ENCODE measurements at regions not wholly inside any gene's neighbourhood (a gene's known extent, or its start where the extent isn't known, plus 50 kb on each side); places are given as distances from the start of the nearest gene placed in this dataset.

DNA sequence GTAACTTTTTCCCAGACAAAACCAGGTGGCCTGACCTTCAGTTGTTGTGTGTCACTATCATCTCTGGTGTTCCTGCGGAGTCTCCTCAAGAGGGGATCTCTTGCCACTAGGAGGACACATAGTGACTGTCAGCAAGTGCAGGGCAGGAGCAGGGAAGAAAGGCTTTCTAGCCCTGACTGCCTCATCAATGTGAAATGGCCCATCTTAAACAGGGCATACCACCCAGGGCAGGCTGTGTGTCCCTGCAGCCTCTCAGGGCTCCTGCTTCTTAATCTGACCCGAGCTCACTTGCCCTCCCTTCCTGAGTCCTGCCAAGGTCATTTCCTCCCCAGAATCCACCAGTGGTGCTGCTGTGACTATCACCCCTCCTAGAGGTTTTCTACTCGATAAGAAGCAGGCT lies 57.4 kb upstream of the SIMC1 start:
- no TSS peak for BruUV-seq (replicated peaks)
- no peak for TF ChIP-seq CTCF (conservative IDR thresholded peaks at IDR 0.05; ENCODE audit: low read depth, low read length)
- TF ChIP-seq EZH2 (IDR thresholded peaks at IDR 0.05; ENCODE audit: borderline replicate concordance, low read depth, low read length, poor library complexity, severe bottlenecking) = no peak
- ChIA-PET POLR2A (ENCODE audit: low non-redundant PET) (no interaction called here), CTCF (no interaction called here)
- DNase-seq (ENCODE audit: low spot score) = no peak
- Histone ChIP-seq H3K4me3 (ENCODE audit: low read depth, low read length, poor library complexity, severe bottlenecking) (no peak overlapping the region), H3K9me3 (ENCODE audit: low read depth, low read length, poor library complexity, severe bottlenecking) (no peaks in the 10 kb centered on the region), H3K27ac (ENCODE audit: low read depth, low read length, poor library complexity, severe bottlenecking) (no peak overlapping the region), H3K36me3 (ENCODE audit: insufficient read depth, low read length, poor library complexity, severe bottlenecking) (no peaks in the 10 kb centered on the region), H3K4me1 (ENCODE audit: insufficient read depth, low read length, poor library complexity, severe bottlenecking) (no peaks in the 10 kb centered on the region), H3K27me3 (replicated peaks; ENCODE audit: insufficient read depth, low read depth, low read length, poor library complexity) (peaks cover 49% of the 10 kb centered on the region)
- intact Hi-C loops (cut with micrococcal nuclease; ENCODE audit: unreplicated experiment) = no loop called here

- no peak for DNase-seq (ENCODE audit: low spot score)
- BruUV-seq (replicated peaks) = no TSS peak
- POLR2A ChIA-PET (ENCODE audit: low non-redundant PET) = interaction anchor here (0.6 kb wide), 1 partner anchor 23 kb away, joined by 3 read pairs; no protein-coding TSS in a partner anchor
- peaks cover 43% of the 10 kb centered on the region for H3K27me3 ChIP-seq (replicated peaks; ENCODE audit: insufficient read depth, low read depth, low read length, poor library complexity)
- CTCF ChIA-PET = no interaction called here
- H3K27ac ChIP-seq (ENCODE audit: low read depth, low read length, poor library complexity, severe bottlenecking) = no peak overlapping the region
- H3K4me1 ChIP-seq (ENCODE audit: insufficient read depth, low read length, poor library complexity, severe bottlenecking) = no peaks in the 10 kb centered on the region
- no peak for TF ChIP-seq CTCF (conservative IDR thresholded peaks at IDR 0.05; ENCODE audit: low read depth, low read length)
- no peak for TF ChIP-seq EZH2 (IDR thresholded peaks at IDR 0.05; ENCODE audit: borderline replicate concordance, low read depth, low read length, poor library complexity, severe bottlenecking)
- no peaks in the 10 kb centered on the region for H3K36me3 ChIP-seq (ENCODE audit: insufficient read depth, low read length, poor library complexity, severe bottlenecking)
- H3K4me3 ChIP-seq (ENCODE audit: low read depth, low read length, poor library complexity, severe bottlenecking) = no peak overlapping the region
- no peaks in the 10 kb centered on the region for H3K9me3 ChIP-seq (ENCODE audit: low read depth, low read length, poor library complexity, severe bottlenecking)
- intact Hi-C loops (cut with micrococcal nuclease; ENCODE audit: unreplicated experiment) = no loop called here
Measured at GRCh38 chr5:176181271-176181855, 56.9 kb upstream of the SIMC1 start.

DNA sequence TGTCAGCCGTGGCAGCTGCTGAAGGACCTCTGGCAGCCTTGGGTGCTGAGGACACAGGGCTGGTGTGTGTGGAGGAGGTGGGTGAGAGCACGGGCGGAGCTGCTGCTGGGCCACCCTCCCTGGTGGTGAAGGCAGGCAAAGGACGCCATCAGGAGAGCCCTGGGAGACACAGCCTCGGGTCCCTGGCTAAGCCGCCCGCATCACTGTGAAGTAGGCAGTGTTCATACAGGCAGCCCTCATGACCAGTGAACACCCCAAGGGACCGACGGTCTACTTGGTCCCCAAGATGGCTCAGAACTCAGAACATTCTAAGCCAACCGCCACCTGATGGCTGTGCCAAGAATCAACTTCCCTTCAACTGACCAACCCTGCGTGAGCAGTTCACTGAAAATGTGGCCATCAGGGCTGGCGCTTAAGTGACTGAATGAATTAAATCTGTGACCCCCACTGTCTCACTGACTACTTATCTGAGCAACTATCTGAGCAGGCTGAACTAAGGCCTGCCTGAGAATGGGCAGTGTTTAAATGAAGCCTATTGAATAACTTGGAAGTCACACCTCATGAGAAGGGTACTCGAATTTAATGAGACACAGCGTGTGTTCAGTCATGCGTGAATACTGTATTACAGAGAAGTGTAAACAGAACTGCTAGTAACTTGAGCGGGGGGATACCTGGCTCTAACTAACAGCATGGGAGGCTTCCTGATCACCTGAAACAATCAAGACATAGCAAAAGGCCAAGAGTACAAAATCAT lies 54.7 kb upstream of the SIMC1 start:
- ChIA-PET POLR2A (ENCODE audit: low non-redundant PET) (interaction anchor here (0.7 kb wide), 1 partner anchor 9 kb away, joined by 3 read pairs; no protein-coding TSS in a partner anchor), CTCF (no interaction called here)
- no TSS peak for BruUV-seq (replicated peaks)
- H3K27ac ChIP-seq (ENCODE audit: low read depth, low read length, poor library complexity, severe bottlenecking) = no peak overlapping the region
- no peak for DNase-seq (ENCODE audit: low spot score)
- no peaks in the 10 kb centered on the region for H3K4me1 ChIP-seq (ENCODE audit: insufficient read depth, low read length, poor library complexity, severe bottlenecking)
- intact Hi-C loops (cut with micrococcal nuclease; ENCODE audit: unreplicated experiment) = no loop called here
- peaks cover 26% of the 10 kb centered on the region for H3K27me3 ChIP-seq (replicated peaks; ENCODE audit: insufficient read depth, low read depth, low read length, poor library complexity)
- H3K36me3 ChIP-seq (ENCODE audit: insufficient read depth, low read length, poor library complexity, severe bottlenecking) = no peaks in the 10 kb centered on the region
- TF ChIP-seq CTCF (conservative IDR thresholded peaks at IDR 0.05; ENCODE audit: low read depth, low read length) (no peak), EZH2 (IDR thresholded peaks at IDR 0.05; ENCODE audit: borderline replicate concordance, low read depth, low read length, poor library complexity, severe bottlenecking) (no peak)
- H3K9me3 ChIP-seq (ENCODE audit: low read depth, low read length, poor library complexity, severe bottlenecking) = no peaks in the 10 kb centered on the region
- no peak overlapping the region for H3K4me3 ChIP-seq (ENCODE audit: low read depth, low read length, poor library complexity, severe bottlenecking)

Data from A673 (cell line).